CD4-positive, alpha-beta memory T cell (primary cell): ENCODE measurements at regions not wholly inside any gene's neighbourhood (a gene's known extent, or its start where the extent isn't known, plus 50 kb on each side); places are given as distances from the start of the nearest gene placed in this dataset.

Source experiments
- CTCF ChIA-PET: fragments of 350-600 bp; sonication (Branson Sonifier 250); formaldehyde crosslinking; loops from one replicate; lab custom pipeline; 2021; ENCODE audit warnings: inconsistent platforms; ENCODE audit not compliant: partially characterized antibody; lab: Charles Lee
- POLR2A ChIA-PET: fragments of 350-600 bp; sonication (Branson Sonifier 250); formaldehyde crosslinking; loops from one replicate; lab custom pipeline; 2021; ENCODE audit not compliant: partially characterized antibody; lab: Charles Lee
- DNase-seq, 5 donors: peaks; one replicate each; pipeline versions ENCODE4 v3.0.0 to v3.0.0-alpha.2; 2020 to 2022; ENCODE audit warnings: mixed read lengths in 1 of 5
- H3K27ac ChIP-seq: one replicate; pipeline ENCODE4 v1.7.0; 2013; ENCODE audit warnings: low read depth, low read length
- H3K27me3 ChIP-seq: 2 replicates; pipeline ENCODE4 v1.7.0; 2013; ENCODE audit warnings: mild to moderate bottlenecking, low read length, moderate library complexity; ENCODE audit not compliant: insufficient read depth
- H3K36me3 ChIP-seq: 2 replicates; pipeline ENCODE4 v1.7.0; 2013; ENCODE audit warnings: mild to moderate bottlenecking, low read length, moderate library complexity; ENCODE audit not compliant: insufficient read depth
- H3K4me1 ChIP-seq: 2 replicates; pipeline ENCODE4 v1.7.0; 2013; ENCODE audit warnings: mild to moderate bottlenecking, low read length, moderate library complexity; ENCODE audit not compliant: insufficient read depth
- H3K4me3 ChIP-seq, 2 donors: one replicate each; pipeline ENCODE4 v1.7.0; 2013; ENCODE audit warnings: low read length in 2 of 2, mild to moderate bottlenecking in 1 of 2
- H3K9me3 ChIP-seq, 2 donors: one replicate each; pipeline ENCODE4 v1.7.0; 2013; ENCODE audit warnings: low read length in 2 of 2, control low read depth in 1 of 2; ENCODE audit not compliant: control insufficient read depth in 1 of 2
- H3K27ac Mint-ChIP-seq, 7 donors: one replicate each; pipeline ENCODE4 v1.8.0; 2020 to 2021; ENCODE audit warnings: mixed read lengths in 7 of 7, mild to moderate bottlenecking in 6 of 7, inconsistent platforms in 3 of 7, moderate library complexity in 3 of 7
- H3K27me3 Mint-ChIP-seq, 2 donors: one replicate each; pipeline ENCODE4 v1.8.0; 2020 to 2021; ENCODE audit warnings: mixed read lengths in 2 of 2
- H3K36me3 Mint-ChIP-seq, 2 donors: one replicate each; pipeline ENCODE4 v1.8.0; 2020 to 2021; ENCODE audit warnings: mixed read lengths in 2 of 2, inconsistent platforms in 1 of 2, mild to moderate bottlenecking in 1 of 2
- H3K4me1 Mint-ChIP-seq, 4 donors: one replicate each; pipeline ENCODE4 v1.8.0; 2020 to 2021; ENCODE audit warnings: mixed read lengths in 4 of 4, mild to moderate bottlenecking in 1 of 4
- H3K4me3 Mint-ChIP-seq, 8 donors: one replicate each; pipeline ENCODE4 v1.8.0; 2020 to 2021; ENCODE audit warnings: mixed read lengths in 8 of 8, mild to moderate bottlenecking in 7 of 8, moderate library complexity in 6 of 8, inconsistent platforms in 3 of 8
- H3K9me3 Mint-ChIP-seq, 8 donors: one replicate each; pipeline ENCODE4 v1.8.0; 2020 to 2021; ENCODE audit warnings: mixed read lengths in 8 of 8, mild to moderate bottlenecking in 5 of 8, inconsistent platforms in 3 of 8, moderate library complexity in 1 of 8
- intact Hi-C: fragments of 100-400 bp; cut with micrococcal nuclease; formaldehyde crosslinking; loops from one replicate; pipeline ENCODE4 v1.15.1; 2023

DNA sequence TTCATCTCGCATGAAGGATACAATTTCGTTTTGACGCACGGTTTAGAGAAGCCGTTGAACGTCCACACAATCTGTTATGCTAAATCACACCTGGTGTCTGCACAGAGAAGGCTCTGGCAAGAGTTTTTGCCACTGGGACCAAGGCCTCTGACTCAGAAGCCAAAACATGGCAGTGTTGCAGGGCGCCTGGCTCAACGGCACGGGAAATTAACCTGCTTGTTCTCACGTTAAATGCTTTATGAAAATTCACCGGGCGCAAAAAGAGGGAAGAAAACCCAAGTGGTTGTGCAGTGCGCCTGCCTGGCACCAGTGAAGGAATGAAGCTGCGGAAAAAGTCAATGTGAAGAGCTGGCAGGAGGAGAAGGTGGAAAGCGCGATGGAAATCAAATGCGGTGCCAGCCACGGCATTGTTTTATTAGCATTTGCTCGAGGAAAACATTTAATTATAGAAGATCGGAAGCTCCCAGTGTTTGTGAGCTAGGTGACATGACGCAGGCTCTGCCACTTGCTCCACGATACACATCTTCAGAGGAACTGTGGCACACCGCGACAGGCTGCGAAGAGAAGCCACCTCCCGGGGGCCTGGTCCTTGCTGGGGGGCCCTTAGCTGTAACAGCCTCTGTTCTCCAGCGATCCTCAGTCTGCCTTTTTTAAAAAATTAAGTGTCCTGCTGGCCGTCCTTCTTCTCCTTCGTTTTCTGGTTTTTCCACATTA lies 126.2 kb downstream of the ZIC5 start:
- no peaks in the 10 kb centered on the region for H3K4me1 ChIP-seq
- peak overlapping the region in 2 of 7 donors; percentile 53 to 62 for H3K27ac Mint-ChIP-seq
- H3K9me3 Mint-ChIP-seq: peaks cover 0 to 2% (median 0%) of the 10 kb centered on the region in 8 donors
- peaks cover 0 to 12% of the 10 kb centered on the region in 2 donors for H3K36me3 Mint-ChIP-seq
- H3K4me3 Mint-ChIP-seq: no peak overlapping the region
- no peaks in the 10 kb centered on the region for H3K9me3 ChIP-seq
- H3K27me3 ChIP-seq: no peaks in the 10 kb centered on the region
- no peaks in the 10 kb centered on the region for H3K36me3 ChIP-seq
- no peaks in the 10 kb centered on the region for H3K27me3 Mint-ChIP-seq
- no peak overlapping the region for H3K27ac ChIP-seq
- H3K4me1 Mint-ChIP-seq: peaks cover 0 to 7% (median 2%) of the 10 kb centered on the region in 4 donors
- ChIA-PET CTCF (interaction anchor here (1.5 kb wide), 1 partner anchor 9 kb away, joined by 5 read pairs; no protein-coding TSS in a partner anchor), POLR2A (no interaction called here)
- H3K4me3 ChIP-seq: no peak overlapping the region
- DNase-seq: no peak
- intact Hi-C loops: no loop called here

DNA sequence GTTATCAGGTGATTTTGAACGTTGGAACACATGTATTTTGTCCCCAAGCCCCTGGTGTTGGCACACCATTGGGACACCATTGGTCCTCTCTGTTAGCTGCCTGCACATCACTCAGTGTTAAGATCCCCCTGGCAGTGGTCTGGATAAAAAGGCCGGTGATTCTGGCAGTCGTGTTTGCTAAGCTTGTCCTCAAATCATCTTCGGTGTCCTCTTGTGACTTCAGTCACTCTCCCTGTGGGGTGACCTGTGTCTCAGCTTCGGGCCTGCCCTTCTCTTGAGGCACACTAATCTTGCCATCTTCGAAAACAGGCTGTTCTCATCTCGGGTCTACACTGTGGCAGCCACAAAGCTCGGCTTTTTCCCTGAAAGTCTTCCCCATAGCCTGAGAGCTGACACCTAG lies 127.1 kb downstream of the ZIC5 start:
- DNase-seq: no peak
- Mint-ChIP-seq H3K36me3 (peaks cover 0 to 12% of the 10 kb centered on the region in 2 donors), H3K9me3 (peaks cover 0 to 2% (median 0%) of the 10 kb centered on the region in 8 donors), H3K4me3 (no peak overlapping the region), H3K27ac (no peak overlapping the region), H3K4me1 (peaks cover 0 to 7% (median 2%) of the 10 kb centered on the region in 4 donors), H3K27me3 (no peaks in the 10 kb centered on the region)
- no peak overlapping the region for H3K4me3 ChIP-seq
- intact Hi-C loops: no loop called here
- H3K27me3 ChIP-seq: no peaks in the 10 kb centered on the region
- POLR2A ChIA-PET: no interaction called here
- no peak overlapping the region for H3K27ac ChIP-seq
- H3K9me3 ChIP-seq: no peaks in the 10 kb centered on the region
- H3K36me3 ChIP-seq: no peaks in the 10 kb centered on the region
- CTCF ChIA-PET: no interaction called here
- no peaks in the 10 kb centered on the region for H3K4me1 ChIP-seq

DNA sequence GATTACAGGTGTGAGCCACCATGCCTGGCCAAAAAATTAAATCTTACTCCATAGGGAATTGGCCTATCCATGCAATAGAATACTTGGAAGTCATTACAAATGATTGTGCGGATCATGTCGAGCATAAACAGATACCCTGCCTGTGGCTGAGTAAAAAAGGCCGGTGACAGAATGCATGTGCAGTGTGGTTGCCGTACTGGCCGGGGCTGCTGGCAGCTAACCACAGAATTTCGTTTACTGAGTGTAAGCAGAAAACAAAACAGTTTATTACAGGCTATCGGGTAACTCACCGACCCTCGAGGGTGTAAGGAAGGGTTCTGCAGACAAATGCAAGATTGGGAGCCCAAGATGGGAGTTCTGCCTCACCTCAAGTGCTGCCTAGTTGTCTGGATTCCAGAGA lies 127.7 kb downstream of the ZIC5 start:
- Mint-ChIP-seq H3K4me1 (peaks cover 0 to 7% (median 2%) of the 10 kb centered on the region in 4 donors), H3K27ac (no peak overlapping the region), H3K4me3 (no peak overlapping the region), H3K36me3 (peaks cover 0 to 15% of the 10 kb centered on the region in 2 donors), H3K9me3 (peaks cover 0 to 2% (median 0%) of the 10 kb centered on the region in 8 donors), H3K27me3 (no peaks in the 10 kb centered on the region)
- Histone ChIP-seq H3K27ac (no peak overlapping the region), H3K9me3 (no peaks in the 10 kb centered on the region), H3K27me3 (no peaks in the 10 kb centered on the region), H3K4me1 (no peaks in the 10 kb centered on the region), H3K4me3 (no peak overlapping the region), H3K36me3 (no peaks in the 10 kb centered on the region)
- no peak for DNase-seq
- intact Hi-C loops: no loop called here
- ChIA-PET POLR2A (no interaction called here), CTCF (no interaction called here)

DNA sequence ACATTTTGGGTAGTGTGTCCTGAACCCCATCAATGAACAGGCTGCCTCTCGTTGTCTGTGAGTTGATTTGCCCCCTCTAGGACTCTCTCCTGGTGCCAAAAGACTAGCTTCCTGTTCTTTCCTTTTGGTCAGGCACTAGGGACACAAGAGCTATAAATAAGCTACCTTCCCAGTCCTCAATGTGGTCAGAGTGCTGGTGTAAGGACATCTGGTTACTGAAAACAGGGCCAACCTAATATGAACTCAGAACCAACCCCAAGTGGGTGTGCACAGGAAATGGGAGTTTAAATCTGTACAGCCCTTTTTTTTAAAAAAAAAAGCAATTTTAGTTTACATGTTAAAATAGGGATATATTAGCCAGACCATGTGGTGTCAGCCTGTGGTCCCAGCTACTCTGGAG lies 129.2 kb downstream of the ZIC5 start:
- peaks cover 0 to 7% (median 2%) of the 10 kb centered on the region in 4 donors for H3K4me1 Mint-ChIP-seq
- Histone ChIP-seq H3K4me3 (no peak overlapping the region), H3K9me3 (no peaks in the 10 kb centered on the region), H3K4me1 (no peaks in the 10 kb centered on the region), H3K36me3 (no peaks in the 10 kb centered on the region), H3K27ac (no peak overlapping the region), H3K27me3 (no peaks in the 10 kb centered on the region)
- ChIA-PET POLR2A (no interaction called here), CTCF (no interaction called here)
- H3K9me3 Mint-ChIP-seq: peaks cover 0 to 2% (median 0%) of the 10 kb centered on the region in 8 donors
- H3K27ac Mint-ChIP-seq: no peak overlapping the region
- peaks cover 0 to 15% of the 10 kb centered on the region in 2 donors for H3K36me3 Mint-ChIP-seq
- intact Hi-C loops: no loop called here
- no peak overlapping the region for H3K4me3 Mint-ChIP-seq
- DNase-seq: no peak
- H3K27me3 Mint-ChIP-seq: no peaks in the 10 kb centered on the region

DNA sequence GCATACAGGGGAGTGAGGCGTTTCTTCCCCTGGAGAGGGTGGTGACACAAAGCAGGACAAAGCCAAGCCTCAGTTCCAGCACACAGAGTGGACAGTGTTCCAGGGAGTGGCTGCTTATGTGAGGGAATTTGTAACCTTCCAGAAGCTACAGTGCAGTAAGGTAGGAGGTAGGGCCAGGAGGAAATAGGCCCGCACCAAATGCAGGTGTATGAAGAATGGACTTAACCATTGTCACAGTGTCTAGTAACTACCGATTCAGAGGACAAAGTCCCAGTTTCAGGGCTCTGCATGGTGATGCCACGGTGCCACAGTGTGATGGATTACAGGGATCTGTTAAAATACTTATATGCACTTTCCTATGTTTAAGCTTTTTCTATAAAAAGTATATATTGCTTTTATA lies 135.3 kb downstream of the ZIC5 start:
- intact Hi-C loops: no loop called here
- H3K4me1 Mint-ChIP-seq: peaks cover 3 to 8% (median 6%) of the 10 kb centered on the region in 4 donors
- H3K36me3 ChIP-seq: no peaks in the 10 kb centered on the region
- H3K27ac Mint-ChIP-seq: no peak overlapping the region
- no peaks in the 10 kb centered on the region for H3K27me3 ChIP-seq
- H3K27me3 Mint-ChIP-seq: no peaks in the 10 kb centered on the region
- no peak overlapping the region for H3K27ac ChIP-seq
- DNase-seq: no peak
- H3K4me3 Mint-ChIP-seq: no peak overlapping the region
- H3K9me3 ChIP-seq: no peaks in the 10 kb centered on the region
- POLR2A ChIA-PET: no interaction called here
- CTCF ChIA-PET: interaction anchor here (2.1 kb wide), 1 partner anchor 10 kb away, joined by 5 read pairs; no protein-coding TSS in a partner anchor
- H3K4me3 ChIP-seq: no peak overlapping the region
- H3K9me3 Mint-ChIP-seq: peaks cover 0 to 2% (median 0%) of the 10 kb centered on the region in 8 donors
- H3K36me3 Mint-ChIP-seq: peaks cover 0 to 9% of the 10 kb centered on the region in 2 donors
- H3K4me1 ChIP-seq: no peaks in the 10 kb centered on the region

DNA sequence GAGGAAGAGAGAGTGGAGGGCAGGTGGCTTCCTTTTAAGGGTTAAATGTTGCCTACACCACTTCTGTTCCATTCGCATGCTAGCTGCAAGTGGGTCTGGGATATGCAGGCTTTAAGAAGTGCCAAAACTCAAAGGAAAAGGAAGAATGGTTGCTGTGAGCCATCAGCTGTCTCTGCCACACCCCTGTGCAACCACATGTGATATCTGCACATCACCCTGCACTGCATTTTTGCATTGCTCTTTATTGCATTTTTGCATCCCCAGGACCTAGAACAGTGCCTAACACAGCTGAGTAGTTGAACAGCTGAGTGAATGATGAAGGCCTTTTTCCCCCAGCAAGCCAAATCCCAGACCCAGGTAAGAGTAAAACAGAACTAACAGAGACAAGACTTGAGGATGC lies 136.1 kb downstream of the ZIC5 start:
- Mint-ChIP-seq H3K9me3 (no peaks in the 10 kb centered on the region), H3K27ac (no peak overlapping the region), H3K36me3 (peaks cover 0 to 13% of the 10 kb centered on the region in 2 donors), H3K27me3 (no peaks in the 10 kb centered on the region), H3K4me3 (no peak overlapping the region), H3K4me1 (peaks cover 0 to 8% (median 4%) of the 10 kb centered on the region in 4 donors)
- no peaks in the 10 kb centered on the region for H3K4me1 ChIP-seq
- ChIA-PET POLR2A (no interaction called here), CTCF (interaction anchor here (1.0 to 2.1 kb wide), 2 partner anchors 11 to 80 kb away, joined by 3 to 5 read pairs; no protein-coding TSS in a partner anchor)
- H3K9me3 ChIP-seq: no peaks in the 10 kb centered on the region
- H3K27ac ChIP-seq: no peak overlapping the region
- no peak overlapping the region for H3K4me3 ChIP-seq
- H3K36me3 ChIP-seq: no peaks in the 10 kb centered on the region
- intact Hi-C loops: no loop called here
- no peak for DNase-seq
- no peaks in the 10 kb centered on the region for H3K27me3 ChIP-seq

DNA sequence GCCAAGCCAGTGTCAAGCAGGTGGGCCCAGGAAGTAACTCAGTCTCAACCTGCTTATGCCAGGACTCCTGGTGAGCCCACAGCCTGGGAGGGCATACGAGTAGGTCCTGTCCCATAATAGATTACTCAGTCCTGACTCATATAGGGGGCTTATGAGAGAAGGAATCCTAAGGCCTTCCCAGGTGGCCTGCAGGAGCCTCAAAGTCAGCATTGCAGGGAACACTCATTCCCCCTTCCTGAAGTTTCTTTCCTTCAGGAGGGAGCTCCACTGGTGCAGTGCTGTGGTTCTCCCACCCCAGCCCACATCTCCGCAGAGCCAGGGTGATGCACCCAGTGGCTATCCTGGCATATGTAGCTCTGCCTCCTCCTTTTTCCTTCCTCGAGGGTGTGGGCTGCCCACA lies 137.3 kb downstream of the ZIC5 start:
- Histone ChIP-seq H3K36me3 (no peaks in the 10 kb centered on the region), H3K4me3 (no peak overlapping the region), H3K9me3 (no peaks in the 10 kb centered on the region), H3K4me1 (no peaks in the 10 kb centered on the region), H3K27ac (no peak overlapping the region), H3K27me3 (no peaks in the 10 kb centered on the region)
- Mint-ChIP-seq H3K27me3 (no peaks in the 10 kb centered on the region), H3K4me3 (no peak overlapping the region), H3K27ac (peak overlapping the region in 1 of 7 donors; percentile 53), H3K36me3 (peaks cover 0 to 18% of the 10 kb centered on the region in 2 donors), H3K4me1 (peaks cover 0 to 8% (median 4%) of the 10 kb centered on the region in 4 donors), H3K9me3 (no peaks in the 10 kb centered on the region)
- POLR2A ChIA-PET: no interaction called here
- CTCF ChIA-PET: no interaction called here
- intact Hi-C loops: no loop called here
- no peak for DNase-seq
